ENCODE measurements at regions not wholly inside any gene's neighbourhood (a gene's known extent, or its start where the extent isn't known, plus 50 kb on each side); places are given as distances from the start of the nearest gene placed in this dataset.

DNA sequence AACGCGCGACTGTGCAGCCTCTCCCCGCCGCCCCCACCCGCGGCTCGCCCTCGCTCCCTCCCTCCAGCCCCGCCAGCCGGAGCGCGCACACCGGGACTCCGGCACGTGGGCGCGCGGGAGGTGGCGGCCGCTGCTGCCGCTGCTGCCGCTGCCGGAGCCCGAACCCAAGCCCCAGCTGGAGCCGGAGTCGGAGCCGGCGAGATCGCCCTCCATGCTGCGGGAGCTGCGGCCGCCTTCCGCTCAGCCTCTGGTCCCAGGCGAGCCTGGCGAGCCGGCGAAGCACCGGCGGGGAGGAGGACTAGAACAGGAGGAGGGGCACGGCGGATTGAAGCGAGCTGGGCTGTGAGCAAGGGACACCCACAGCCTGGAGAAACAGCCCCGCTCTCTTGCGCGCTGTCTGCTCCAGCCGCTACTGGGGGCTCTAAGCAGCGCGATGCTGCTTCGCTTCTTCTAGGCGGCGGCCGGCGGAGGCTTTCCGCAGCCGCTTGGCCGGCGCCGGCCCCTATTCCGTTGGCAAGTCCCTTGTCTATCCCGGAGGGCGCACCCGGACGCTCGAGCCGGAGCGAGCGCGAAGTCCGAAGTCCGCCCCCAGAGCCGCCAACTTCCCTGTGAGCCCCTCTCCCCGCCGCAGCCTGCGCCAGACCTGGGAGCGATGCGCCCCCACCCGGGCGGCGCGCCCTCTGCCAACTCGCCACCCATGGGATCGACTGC is 598.7 kb upstream of the SGCD start:
- DNase-seq, result no peak

DNA sequence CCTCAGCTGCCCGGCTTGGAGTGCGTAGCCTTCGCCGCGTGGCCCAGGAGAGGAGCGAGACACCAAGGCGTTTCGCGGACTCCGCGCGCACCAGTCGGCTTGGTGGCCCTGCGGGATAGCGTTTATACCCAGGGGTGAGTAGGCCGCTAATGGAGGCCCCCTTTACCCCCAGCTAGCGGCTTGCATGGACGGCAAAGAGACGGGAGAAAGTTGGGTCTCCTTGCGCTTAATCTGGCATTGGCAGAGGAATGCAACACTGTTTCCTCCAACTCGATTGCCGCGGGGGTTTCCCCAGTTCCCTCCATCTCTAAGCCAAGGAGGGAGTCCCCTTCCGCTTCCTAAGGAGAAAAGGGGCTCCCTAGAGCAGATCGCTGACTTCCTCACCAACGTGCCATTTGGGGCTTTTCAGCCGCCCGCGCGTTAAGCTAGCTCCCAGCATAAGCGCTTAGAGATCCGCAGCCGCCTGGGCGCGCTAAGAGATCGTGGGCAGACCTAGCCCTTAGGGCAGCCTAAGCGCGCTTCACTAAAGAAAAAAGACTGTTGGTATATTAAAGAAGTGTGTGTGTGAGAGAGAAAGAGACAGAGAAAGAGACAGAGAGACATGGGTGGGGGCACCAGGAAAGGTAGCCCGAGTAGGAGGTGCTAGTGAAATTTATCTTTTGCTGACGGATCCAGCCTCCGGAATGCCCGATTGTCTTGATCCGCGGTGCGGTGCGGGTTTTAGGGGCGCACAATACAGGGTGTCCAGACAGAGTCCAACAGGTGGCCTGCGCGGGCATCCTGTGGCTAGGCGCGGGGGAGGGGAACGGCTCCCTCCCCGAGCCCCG is 597.9 kb upstream of the SGCD start:
- no peak for DNase-seq

DNA sequence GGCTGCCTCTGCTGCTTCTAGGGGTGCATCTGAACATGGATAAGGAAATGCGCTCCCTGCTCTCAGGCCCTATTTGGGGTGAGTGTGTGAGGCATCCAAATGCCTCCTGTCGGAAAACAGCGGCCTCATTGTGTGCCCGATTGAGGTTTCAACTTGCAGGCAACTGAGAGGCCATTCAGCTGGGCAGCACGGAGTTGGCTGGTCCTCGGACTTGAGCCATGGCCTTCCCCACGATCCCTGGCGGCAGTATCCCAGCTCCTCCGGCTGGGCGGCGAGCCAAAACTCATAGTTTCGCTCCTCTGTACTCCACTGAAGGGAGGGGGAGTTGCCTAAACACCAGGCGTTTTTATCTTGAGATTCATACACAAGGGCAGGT is 597.3 kb upstream of the SGCD start:
- no peak for DNase-seq

DNA sequence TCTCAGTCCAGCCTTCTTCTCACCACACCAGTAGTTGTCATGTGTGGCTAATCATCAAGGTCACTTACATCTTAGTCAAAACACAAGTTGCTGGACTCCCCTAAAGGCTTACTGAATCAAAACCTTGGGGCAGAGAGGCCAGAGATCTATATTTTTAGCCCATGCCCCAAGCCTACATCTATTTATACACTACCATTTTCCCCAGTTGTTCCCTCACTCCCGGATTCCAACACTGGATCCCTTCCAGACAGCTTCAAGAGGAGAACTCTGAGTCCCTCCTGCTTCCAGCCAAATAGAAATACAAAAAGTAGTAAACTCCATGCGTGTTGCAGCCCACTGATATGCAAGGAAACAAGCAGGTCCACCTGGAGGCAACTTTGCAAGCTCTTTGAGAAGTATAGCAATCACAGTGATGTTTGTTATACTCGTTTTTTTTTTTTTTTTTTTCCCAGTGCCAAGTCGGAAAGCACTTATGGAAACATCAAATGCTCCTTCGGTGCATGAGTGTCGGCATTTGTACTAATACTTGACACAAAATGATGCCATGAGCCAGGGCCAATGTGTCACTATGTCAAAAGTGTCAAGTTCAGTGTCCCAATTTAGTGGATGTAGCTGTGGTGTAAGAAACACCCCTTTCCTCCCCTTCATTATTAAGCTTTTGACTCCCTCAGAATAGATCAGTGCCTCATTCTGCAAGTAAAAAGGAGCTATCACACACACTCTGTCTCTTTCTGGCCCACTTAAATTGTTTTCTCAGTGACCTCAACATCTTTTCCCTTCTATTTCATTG is 594.2 kb upstream of the SGCD start:
- no peak for DNase-seq

DNA sequence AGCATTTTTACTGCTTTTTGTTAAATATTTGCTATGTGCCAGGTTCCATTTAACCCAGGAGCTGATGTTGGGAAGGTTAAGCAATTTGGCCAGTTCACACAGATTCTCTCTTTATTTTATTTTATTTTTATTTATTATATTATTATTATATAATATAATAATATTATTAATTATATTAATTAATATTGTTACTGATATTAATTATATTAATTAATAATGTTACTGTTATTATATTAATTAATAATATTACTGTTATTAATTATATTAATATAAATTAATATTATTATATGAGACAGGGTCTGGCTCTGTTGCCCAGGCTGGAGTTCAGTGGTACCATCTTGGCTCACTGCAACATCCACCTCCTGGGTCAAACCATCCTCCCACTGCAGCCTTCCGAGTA is 593.0 kb upstream of the SGCD start:
- DNase-seq, result no peak

DNA sequence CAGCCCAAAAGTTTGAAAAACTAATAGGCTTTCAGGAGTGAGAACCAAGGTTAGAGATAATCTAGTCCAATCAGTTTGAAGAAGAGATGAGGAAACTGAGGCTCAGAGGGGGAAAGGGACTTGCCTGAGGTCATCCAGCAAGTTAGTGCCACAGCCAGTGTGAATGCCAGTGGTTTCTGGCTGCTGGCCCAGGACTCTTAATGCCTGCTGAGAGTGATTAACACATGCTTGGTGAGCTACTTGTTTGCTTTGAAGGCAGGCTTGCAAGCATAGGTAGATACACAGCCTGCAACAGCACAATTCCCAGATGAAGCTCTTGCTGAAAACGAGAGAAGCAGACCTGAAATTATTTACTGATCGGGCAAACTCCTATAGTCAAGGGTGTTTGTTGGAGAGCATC is 591.6 kb upstream of the SGCD start:
- DNase-seq, result no peak

DNA sequence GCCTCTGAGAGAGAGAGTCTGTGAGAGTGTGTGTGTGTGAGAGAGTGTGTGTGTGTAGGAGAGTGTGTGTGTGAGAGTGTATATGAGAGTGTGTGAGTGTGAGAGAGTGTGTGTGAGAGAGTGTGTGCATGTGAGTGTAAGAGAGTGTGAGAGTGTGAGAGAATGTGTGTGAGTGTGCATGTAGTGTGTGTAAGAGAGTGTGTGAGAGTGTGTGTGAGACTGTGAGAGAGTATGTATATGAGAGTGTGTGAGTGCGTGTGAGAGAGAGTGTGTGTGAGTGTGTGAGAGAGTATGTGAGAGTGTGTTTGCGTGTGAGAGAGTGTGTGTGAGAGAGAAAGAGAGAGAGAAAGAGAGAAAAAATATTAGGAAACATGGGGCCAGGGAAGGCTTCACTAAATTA is 588.3 kb upstream of the SGCD start:
- DNase-seq, result no peak

DNA sequence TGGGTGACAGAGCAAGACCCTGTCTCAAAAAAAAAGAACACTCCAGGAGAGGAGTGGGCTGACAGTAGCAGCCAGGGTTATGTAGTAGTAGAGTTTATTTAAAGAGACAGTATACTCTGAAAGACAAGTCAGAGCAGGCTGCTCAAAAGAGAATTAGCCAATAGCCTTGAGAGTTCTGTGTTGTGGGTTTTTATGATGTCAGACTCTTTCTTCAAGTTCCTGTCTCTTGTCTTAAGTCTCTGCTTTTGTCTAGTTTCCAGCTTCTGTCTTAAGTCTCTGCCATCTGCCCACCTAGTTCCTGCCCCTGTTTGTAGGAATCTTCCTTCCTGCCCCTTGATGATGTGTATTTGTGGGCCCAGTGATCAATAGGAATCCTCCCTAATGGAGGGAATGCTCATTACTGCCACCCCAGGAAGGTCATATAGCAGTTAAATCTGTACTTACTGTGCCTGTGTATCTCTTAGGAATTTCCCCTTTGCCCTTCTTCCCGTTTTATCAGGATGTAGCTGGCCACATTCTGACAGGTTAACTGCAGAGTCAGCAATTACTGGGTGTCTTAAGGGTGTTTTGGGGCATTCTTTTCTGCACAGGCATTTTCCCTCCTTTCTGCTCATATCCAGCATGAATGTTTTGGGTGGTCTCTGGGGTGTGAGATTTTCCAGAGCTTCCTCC is 580.5 kb upstream of the SGCD start:
- no peak for DNase-seq

DNA sequence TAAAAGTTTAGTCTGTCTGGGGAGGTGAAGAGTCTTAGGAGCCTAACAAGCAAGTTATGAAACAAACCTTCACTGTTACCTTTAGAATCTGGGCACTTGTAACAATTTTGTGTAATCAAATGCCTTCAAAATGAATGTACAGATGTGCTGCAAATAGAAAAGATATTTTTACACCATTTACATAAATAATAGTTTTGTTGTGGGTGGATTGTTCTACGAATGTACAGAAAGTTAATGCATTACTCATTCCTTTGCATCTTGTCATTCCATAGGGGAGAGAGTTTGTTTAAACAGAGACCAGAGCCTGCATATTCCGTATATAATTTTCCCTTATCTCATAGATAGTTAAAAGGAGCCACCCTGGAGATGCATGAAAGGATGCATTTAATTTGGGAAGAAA is 576.9 kb upstream of the SGCD start:
- DNase-seq, result no peak

DNA sequence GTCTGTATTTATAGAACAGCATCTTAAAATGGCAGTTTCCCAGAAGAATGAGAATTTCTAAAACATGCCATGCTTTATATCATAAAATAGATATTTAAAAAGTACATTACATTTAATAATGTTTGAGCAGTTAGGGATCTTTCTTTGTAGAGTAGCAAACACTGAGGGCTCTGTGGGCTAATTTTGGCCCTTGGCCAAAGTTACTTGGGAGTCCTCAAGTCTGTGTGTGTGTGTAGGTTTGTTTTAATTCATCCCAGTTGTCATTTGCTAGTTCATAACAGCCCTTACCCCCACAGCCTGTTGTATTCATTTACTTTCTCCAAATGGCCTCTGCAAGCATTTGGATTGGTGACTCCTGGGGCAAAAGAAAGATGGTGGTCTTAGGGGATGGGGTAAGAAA is 576.4 kb upstream of the SGCD start:
- DNase-seq, result no peak

DNA sequence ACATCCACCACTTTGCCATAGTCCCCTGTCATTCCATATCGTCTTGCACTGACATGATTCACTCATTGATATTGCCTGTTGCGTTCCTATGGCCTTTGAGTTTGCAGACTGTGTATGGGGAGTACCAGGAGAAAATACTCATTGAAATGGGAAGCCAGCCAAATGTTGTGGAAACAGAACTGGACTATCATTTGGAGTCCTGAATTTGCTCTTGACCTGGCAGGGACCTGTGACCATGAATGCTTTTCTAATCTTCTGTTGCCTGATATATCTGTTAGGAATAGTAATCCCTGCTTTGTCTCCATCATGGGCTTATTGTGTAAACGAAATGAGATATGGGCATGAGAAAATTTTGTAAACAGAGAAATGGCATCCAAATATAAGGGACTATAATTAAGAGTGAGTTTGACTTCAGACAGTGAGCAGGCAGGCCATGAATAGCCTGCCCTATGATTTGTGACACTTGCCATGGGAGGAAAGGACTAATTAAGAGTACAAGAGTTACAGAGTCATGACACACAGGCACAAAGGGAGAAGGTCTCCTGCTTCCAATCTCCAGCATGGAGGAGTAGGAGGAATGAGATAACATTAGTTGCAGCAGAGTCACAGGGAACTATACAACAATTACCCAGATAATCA is 572.9 kb upstream of the SGCD start:
- no peak for DNase-seq

DNA sequence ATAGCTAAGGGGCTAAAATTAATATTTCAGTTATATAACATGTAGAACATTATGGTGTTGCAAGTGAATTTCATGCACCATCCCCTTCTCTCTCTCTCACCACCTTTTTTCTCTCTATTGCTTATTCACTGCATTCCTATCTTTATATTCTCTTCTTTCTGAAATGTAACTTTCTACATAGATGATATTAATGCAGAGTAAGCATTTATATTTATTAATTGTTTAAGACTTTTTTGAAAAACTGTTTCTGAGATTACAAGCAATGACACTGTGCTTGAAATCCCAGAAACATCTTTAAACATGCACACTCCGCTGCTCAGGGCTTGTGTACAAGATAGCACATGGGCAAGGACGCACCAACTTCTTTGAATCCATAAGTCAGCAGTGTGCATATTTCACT is 567.7 kb upstream of the SGCD start:
- DNase-seq, result no peak

DNA sequence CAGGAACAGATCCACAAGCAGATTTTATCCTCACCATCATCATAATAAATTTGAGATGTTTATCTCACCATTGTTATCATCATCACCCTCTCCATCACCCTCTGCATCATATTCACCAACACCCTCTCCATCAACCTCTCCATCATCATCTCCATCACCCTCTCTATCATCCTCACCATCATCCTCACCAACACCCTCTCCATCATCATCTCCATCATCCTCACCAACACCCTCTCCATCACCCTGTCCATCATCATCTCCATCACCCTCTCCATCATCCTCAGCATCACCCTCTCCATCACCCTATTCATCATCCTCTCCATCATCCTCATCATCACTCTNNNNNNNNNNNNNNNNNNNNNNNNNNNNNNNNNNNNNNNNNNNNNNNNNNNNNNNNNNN is 567.0 kb upstream of the SGCD start:
- no peak for DNase-seq

DNA sequence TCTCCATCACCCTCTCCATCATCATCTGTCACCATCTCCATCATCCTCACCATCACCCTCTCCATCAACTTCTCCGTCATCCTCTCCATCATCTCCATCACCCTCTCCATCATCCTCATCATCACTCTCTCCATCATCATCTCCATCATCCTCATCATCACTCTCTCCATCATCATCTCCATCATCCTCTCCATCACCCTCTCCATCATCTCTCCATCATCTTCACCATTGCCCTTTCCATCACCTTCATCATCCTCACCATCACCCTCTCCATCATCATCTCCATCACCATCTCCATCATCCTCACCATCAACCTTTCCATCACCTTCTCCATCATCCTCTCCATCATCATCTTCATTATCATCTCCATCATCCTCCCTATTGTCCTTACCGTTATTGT is 565.5 kb upstream of the SGCD start:
- no peak for DNase-seq

DNA sequence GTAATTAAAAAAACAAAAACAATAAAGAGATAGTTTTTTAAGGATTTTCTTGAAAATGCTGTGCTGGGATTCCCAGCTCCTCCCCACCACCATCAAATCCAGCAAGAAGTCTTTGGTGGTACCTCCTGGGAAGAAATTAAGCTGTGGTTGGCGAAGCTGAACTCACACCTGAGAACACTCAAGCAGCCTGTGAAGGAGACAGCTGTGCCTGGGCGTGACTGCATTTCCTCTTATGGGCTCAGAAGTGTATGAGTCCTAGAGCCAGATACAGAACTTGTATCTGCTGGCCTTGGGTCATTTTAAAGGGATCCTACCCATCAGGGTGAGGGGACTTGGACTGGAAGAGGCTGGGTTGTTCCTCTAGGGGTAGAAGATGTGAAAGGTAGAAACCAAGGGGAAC is 561.2 kb upstream of the SGCD start:
- DNase-seq, result no peak

DNA sequence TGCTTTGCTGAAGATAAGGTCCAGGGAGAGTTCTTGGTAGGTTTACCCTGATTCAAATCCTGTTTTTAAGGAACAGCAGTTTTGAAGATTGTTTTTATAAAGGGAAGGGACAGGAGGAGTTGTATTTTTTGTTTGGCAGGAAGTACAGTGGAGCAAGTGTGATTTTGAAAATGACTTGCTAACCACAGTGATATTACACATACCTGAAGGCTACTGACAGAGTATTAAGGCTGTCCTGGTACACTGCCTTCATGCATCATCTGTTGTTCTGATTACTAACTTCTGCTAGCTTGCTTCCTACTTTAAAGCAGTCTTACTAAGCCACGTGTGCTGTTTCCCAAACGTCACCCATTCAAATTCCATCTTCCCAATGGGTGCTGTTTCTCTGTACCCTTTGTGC is 559.5 kb upstream of the SGCD start:
- DNase-seq, result no peak

DNA sequence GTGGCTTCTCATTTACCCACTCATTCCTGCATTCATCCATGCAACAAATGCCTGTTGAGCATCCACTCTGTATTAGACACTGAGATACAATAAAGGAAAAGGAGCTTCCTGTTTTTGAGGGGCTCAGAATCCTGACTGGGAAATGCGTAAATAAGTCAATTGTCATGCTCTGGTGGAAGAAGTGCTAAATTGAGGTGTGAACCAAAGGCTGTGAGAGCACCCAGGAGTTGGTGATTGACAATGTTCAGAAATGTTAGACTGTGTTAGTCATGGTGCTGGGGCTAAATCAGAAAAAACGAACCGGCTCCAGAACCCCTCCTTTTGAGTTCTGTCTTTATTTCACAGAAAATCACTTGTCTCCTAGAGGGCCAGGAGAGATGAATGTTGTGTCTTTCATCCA is 558.6 kb upstream of the SGCD start:
- no peak for DNase-seq

DNA sequence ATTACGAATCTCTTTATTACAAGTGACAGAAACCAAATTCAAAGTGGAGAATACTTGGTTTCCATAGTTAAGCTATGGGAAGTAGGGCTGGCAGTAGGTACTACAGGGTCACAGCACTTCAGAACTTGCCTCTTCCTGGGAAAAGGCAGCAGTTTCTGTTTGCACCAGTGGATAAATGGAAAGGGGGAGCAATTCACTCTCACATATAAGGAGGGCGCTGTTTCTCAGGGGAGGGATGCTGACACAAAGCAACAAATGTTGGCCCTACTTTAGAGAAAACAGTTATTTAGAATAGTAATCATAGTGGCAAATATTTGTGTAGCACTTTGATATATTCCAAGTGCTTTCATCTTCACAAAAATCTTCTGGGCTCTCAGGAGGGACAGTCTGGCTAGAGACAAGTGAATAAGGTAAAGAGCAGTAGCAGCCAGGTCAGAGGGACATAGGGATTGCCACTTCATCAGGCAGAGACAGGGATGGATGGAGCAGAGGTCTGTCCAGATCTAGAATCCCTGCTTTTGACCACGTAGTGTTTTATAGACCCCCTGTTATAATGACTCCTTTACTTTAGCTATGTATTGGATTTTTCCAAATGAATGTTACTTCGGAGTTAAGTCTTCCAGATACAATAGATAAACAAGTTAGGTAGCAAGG is 554.8 kb upstream of the SGCD start:
- no peak for DNase-seq

DNA sequence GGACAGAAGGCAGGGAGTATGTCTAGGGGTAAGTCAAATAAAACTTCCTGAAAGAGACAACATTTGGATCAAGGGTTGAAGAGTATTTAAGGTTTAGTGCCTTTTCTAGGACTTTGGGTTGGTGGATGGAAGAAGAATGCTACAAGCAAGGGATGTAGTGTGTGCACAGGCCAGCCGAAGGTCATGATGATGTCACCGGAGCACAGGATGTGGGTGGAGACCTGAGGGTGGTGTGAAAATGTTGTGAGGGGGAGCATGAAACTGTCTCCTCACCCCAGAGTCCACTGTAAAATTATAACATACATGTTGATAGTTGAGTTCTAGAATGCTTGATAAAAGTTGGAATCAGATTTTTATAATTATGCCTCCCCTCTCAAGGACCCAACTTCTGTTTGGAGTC is 553.3 kb upstream of the SGCD start:
- no peak for DNase-seq

DNA sequence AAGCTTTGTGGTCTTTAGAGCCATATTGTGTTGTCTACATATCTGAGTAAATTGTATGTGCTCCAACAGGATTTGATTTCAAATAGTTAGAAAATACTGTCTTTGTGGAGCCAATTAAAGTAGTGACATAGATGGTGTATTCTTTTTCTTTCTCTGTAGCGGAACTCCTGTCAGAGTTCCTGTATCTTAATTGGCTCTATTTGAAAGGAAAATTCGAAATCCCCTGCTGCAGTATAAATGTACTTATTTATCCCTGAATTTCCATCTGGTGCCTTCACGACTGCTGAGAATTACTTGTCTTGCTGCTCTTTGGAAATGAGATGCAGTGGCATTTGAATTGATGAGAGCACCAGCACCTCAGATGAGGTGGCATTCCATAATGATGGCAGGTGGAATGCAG is 546.7 kb upstream of the SGCD start:
- DNase-seq, result no peak

DNA sequence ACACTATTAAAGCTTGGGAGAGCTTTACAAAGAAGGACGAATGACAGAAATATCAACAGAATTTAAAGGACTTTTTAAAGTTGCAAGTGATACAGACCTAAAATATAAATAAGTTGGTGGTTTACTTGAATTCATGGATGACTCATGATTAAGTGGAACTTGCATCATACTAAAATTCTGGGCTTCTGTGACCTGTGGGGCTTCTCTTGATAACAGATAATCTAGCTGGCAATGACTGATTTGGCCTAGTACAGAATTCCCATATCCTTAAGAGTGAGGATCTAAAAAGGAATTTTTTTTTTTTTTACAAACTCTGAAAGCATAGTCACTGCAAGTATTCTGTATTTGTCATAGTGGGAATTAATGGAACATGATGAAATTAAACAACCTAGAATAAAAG is 543.7 kb upstream of the SGCD start:
- DNase-seq, result no peak

DNA sequence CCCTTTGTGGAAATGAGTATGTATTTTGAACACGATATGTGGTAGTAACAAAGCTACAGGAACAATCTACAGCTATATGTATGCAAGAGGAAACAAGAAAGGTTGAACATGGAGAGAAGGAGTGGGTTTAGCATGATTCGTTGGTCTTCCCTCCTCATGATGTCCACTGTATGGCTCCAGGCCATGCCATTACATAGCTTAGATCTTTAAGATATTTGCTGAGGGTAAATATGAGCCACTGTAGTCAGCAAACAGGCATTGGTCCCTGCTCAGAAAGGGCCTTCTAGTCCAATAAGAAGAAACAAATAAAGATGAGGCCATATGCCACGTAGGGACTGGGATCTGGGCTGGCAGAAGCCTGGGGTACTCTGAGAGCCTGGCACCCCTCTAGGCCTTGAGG is 543.2 kb upstream of the SGCD start:
- DNase-seq, result no peak

Measured in NCI-H1048 (cell line).